OCI-LY1 (cell line): ENCODE measurements at regions not wholly inside any gene's neighbourhood (a gene's known extent, or its start where the extent isn't known, plus 50 kb on each side); places are given as distances from the start of the nearest gene placed in this dataset.
"Not testable (repeated sequence)": the region's sequence is repeated elsewhere in the genome, so short reads cannot be mapped to it uniquely, and the experiment has no call there.

Experiments
- H2AFZ ChIP-seq: fragments of 200-600 bp; sonication (generic), shearing (Covaris generic); 2 replicates; pipeline ENCODE4 v1.6.0; 2014; ENCODE audit warnings: antibody characterized with exemption, mild to moderate bottlenecking, low read length
- H3F3A ChIP-seq: fragments of 200-600 bp; sonication (generic), shearing (Covaris generic); 2 replicates; pipeline ENCODE4 v1.6.0; 2014; ENCODE audit warnings: mild to moderate bottlenecking, antibody characterized with exemption, low read length, moderate library complexity; ENCODE audit not compliant: insufficient read depth
- H3K27ac ChIP-seq: fragments of 200-600 bp; sonication (generic); 2 replicates; pipeline ENCODE4 v1.5.1; 2014; ENCODE audit warnings: low read length, mixed run types, mild to moderate bottlenecking, low read depth; ENCODE audit not compliant: poor library complexity, severe bottlenecking
- H3K27me3 ChIP-seq: fragments of 200-600 bp; sonication (generic); 2 replicates; pipeline ENCODE4 v1.6.0; 2014; ENCODE audit warnings: antibody characterized with exemption, mild to moderate bottlenecking, low read length, moderate library complexity; ENCODE audit not compliant: insufficient read depth
- H3K36me3 ChIP-seq: fragments of 200-600 bp; sonication (generic); 2 replicates; pipeline ENCODE4 v1.6.1; 2014; ENCODE audit warnings: mild to moderate bottlenecking, antibody characterized with exemption, low read length, moderate library complexity, mixed read lengths; ENCODE audit not compliant: insufficient read depth
- H3K4me1 ChIP-seq: fragments of 200-600 bp; sonication (generic); 2 replicates; pipeline ENCODE4 v1.5.1; 2014; ENCODE audit warnings: mild to moderate bottlenecking, low read length, moderate library complexity; ENCODE audit not compliant: insufficient read depth, severe bottlenecking
- H3K4me2 ChIP-seq: fragments of 200-600 bp; sonication (generic), shearing (Covaris generic); 2 replicates; pipeline ENCODE4 v1.6.1; 2014; ENCODE audit warnings: low read length
- H3K4me3 ChIP-seq: fragments of 200-600 bp; sonication (generic); 2 replicates; pipeline ENCODE4 v1.5.1; 2014; ENCODE audit warnings: low read length, low read depth, mild to moderate bottlenecking, mixed read lengths; ENCODE audit not compliant: poor library complexity, severe bottlenecking
- H3K79me2 ChIP-seq: fragments of 200-600 bp; shearing (Covaris generic); 2 replicates; pipeline ENCODE4 v1.6.1; 2016; ENCODE audit warnings: mixed run types, low read length, mixed read lengths; ENCODE audit not compliant: insufficient read depth
- H3K9ac ChIP-seq: fragments of 200-600 bp; sonication (generic), shearing (Covaris generic); 2 replicates; pipeline ENCODE4 v1.6.1; 2014; ENCODE audit warnings: mild to moderate bottlenecking, low read length, mixed read lengths
- H3K9me2 ChIP-seq: fragments of 200-600 bp; sonication (generic), shearing (Covaris generic); 2 replicates; pipeline ENCODE4 v1.6.1; 2014; ENCODE audit warnings: low read depth, mild to moderate bottlenecking, low read length, mixed read lengths
- H3K9me3 ChIP-seq: fragments of 200-600 bp; shearing (Covaris generic); 2 replicates; pipeline ENCODE4 v1.6.1; 2014; ENCODE audit warnings: low read length, mixed read lengths
- H4K20me1 ChIP-seq: fragments of 200-600 bp; sonication (generic), shearing (Covaris generic); 2 replicates; pipeline ENCODE4 v1.6.0; 2016; ENCODE audit warnings: mild to moderate bottlenecking, low read length; ENCODE audit not compliant: insufficient read depth
- CTCF ChIP-seq: fragments of 200-600 bp; sonication (generic), shearing (Covaris generic); IDR thresholded peaks from 2 replicates; pipeline ENCODE4 v1.5.1; 2017; ENCODE audit warnings: mild to moderate bottlenecking, antibody characterized with exemption, low read length, moderate library complexity, mixed read lengths
- EZH2 ChIP-seq: fragments of 200-600 bp; sonication (generic), shearing (Covaris generic); IDR thresholded peaks from 2 replicates; pipeline ENCODE4 v1.8.0; 2017; ENCODE audit warnings: borderline replicate concordance, mixed run types, mild to moderate bottlenecking, antibody characterized with exemption, low read length, moderate library complexity, mixed read lengths

- Histone ChIP-seq H3K79me2 (no peaks in the 10 kb centered on the region), H3K9me3 (no peaks in the 10 kb centered on the region), H3K4me3 (no peak overlapping the region), H3F3A (no peaks in the 10 kb centered on the region), H3K4me1 (no peaks in the 10 kb centered on the region), H4K20me1 (no peaks in the 10 kb centered on the region), H3K27me3 (no peaks in the 10 kb centered on the region), H3K4me2 (no peak overlapping the region), H3K9ac (no peak overlapping the region), H3K27ac (no peak overlapping the region), H3K9me2 (no peaks in the 10 kb centered on the region), H3K36me3 (no peaks in the 10 kb centered on the region), H2AFZ (no peak overlapping the region)
- TF ChIP-seq EZH2, result no peak
These were observed 144.8 kb upstream of the SLC35F3 start for GRCh38 chr1:233759665-233760064.

DNA sequence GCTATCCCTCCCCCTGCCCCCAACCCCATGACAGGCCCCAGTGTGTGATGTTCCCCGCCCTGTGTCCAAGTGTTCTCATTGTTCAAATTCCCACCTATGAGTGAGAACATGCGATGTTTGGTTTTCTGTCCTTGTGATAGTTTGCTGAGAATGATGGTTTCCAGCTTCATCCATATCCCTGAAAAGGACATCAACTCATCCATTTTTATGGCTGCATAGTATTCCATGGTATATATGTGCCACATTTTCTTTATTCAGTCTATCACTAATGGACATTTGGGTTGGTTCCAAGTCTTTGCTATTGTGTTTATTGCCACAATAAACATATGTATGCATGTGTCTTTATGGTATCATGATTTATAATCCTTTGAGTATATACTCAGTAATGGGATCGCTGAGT lies 140.2 kb upstream of the SLC35F3 start:
- H3K79me2 ChIP-seq, H4K20me1 ChIP-seq, H3K4me2 ChIP-seq: not testable (repeated sequence)

GRCh38 chr1:233777566-233777965 lies 126.9 kb upstream of the SLC35F3 start:
- Histone ChIP-seq H3F3A (no peaks in the 10 kb centered on the region), H3K9me2 (no peaks in the 10 kb centered on the region), H3K4me3 (no peak overlapping the region), H3K9ac (no peak overlapping the region), H3K36me3 (no peaks in the 10 kb centered on the region), H3K4me1 (no peaks in the 10 kb centered on the region), H3K27me3 (no peaks in the 10 kb centered on the region), H3K9me3 (no peaks in the 10 kb centered on the region), H3K4me2 (no peak overlapping the region), H3K27ac (no peak overlapping the region), H2AFZ (no peak overlapping the region), H3K79me2 (no peaks in the 10 kb centered on the region), H4K20me1 (no peaks in the 10 kb centered on the region)
- TF ChIP-seq EZH2 (no peak), CTCF (no peak)

More for the DNA sequence above, 140.2 kb upstream of the SLC35F3 start:
- H3K4me3 ChIP-seq, H3K36me3 ChIP-seq, H3K9me2 ChIP-seq, H3K9me3 ChIP-seq, H3F3A ChIP-seq, H3K4me1 ChIP-seq, H3K9ac ChIP-seq, H3K27ac ChIP-seq, H3K27me3 ChIP-seq, H2AFZ ChIP-seq: not testable (repeated sequence)

GRCh38 chr1:233780049-233780448 lies 124.4 kb upstream of the SLC35F3 start:
- Histone ChIP-seq H3K4me1 (no peaks in the 10 kb centered on the region), H3K4me3 (no peak overlapping the region), H3K4me2 (no peak overlapping the region), H3K36me3 (no peaks in the 10 kb centered on the region), H2AFZ (no peak overlapping the region), H3K27ac (no peak overlapping the region), H3K27me3 (no peaks in the 10 kb centered on the region), H3K9me2 (no peaks in the 10 kb centered on the region), H3K9ac (no peak overlapping the region), H3K79me2 (no peaks in the 10 kb centered on the region), H3K9me3 (no peaks in the 10 kb centered on the region), H4K20me1 (no peaks in the 10 kb centered on the region), H3F3A (no peaks in the 10 kb centered on the region)
- TF ChIP-seq EZH2, result no peak
- TF ChIP-seq CTCF, result no peak
